Medulla oblongata (tissue), 1 donor: ENCODE measurements at regions not wholly inside any gene's neighbourhood (a gene's known extent, or its start where the extent isn't known, plus 50 kb on each side); places are given as distances from the start of the nearest gene placed in this dataset.

Source experiments
- DNase-seq: peaks from one replicate; pipeline ENCODE4 v3.0.0-alpha.2; 2015; ENCODE audit errors: extremely low spot score

GRCh38 chrX:40485102-40485826, 95.5 kb upstream of the ATP6AP2 start:
- no peak for DNase-seq

- no peak for DNase-seq
Observed at GRCh38 chrX:40484408-40485091, 96.2 kb upstream of the ATP6AP2 start.

GRCh38 chrX:40483502-40483901, 97.3 kb upstream of the ATP6AP2 start:
- DNase-seq: no peak

- DNase-seq: no peak
Observed at GRCh38 chrX:40479777-40480318, 100.9 kb upstream of the ATP6AP2 start.

GRCh38 chrX:40478474-40479065, 102.2 kb upstream of the ATP6AP2 start:
- no peak for DNase-seq

GRCh38 chrX:40476958-40477357, 103.8 kb upstream of the ATP6AP2 start:
- DNase-seq: no peak

- no peak for DNase-seq
Observed at GRCh38 chrX:40474645-40475044, 106.1 kb upstream of the ATP6AP2 start.

- no peak for DNase-seq
Observed at GRCh38 chrX:40474205-40474626, 106.6 kb upstream of the ATP6AP2 start.

- DNase-seq: no peak
Observed at GRCh38 chrX:40473460-40474204, 107.1 kb upstream of the ATP6AP2 start.

GRCh38 chrX:40471965-40472648, 108.7 kb upstream of the ATP6AP2 start:
- peak; percentile 43 for DNase-seq

GRCh38 chrX:40470830-40471429, 109.8 kb upstream of the ATP6AP2 start:
- DNase-seq: no peak

- no peak for DNase-seq
Observed at GRCh38 chrX:40469316-40469715, 111.5 kb upstream of the ATP6AP2 start.

- peak; percentile 90 for DNase-seq
Observed at GRCh38 chrX:40468033-40468846, 112.5 kb upstream of the ATP6AP2 start.

GRCh38 chrX:40467454-40467853, 113.3 kb upstream of the ATP6AP2 start:
- no peak for DNase-seq

- no peak for DNase-seq
Observed at GRCh38 chrX:40465735-40466551, 114.8 kb upstream of the ATP6AP2 start.

GRCh38 chrX:40462795-40463194, 118.0 kb upstream of the ATP6AP2 start:
- no peak for DNase-seq

GRCh38 chrX:40460926-40461325, 119.8 kb upstream of the ATP6AP2 start:
- no peak for DNase-seq

GRCh38 chrX:40459571-40460158, 121.1 kb upstream of the ATP6AP2 start:
- DNase-seq: peak; percentile 79

GRCh38 chrX:40457406-40457805, 123.4 kb upstream of the ATP6AP2 start:
- DNase-seq: no peak
